CD8-positive, alpha-beta memory T cell (primary cell): ENCODE measurements at regions not wholly inside any gene's neighbourhood (a gene's known extent, or its start where the extent isn't known, plus 50 kb on each side); places are given as distances from the start of the nearest gene placed in this dataset.

ENCODE experiments used
- CTCF ChIA-PET: fragments of 350-600 bp; sonication (Branson Sonifier 250); formaldehyde crosslinking; loops from one replicate; lab custom pipeline; 2021; ENCODE audit warnings: antibody characterized with exemption; lab: Charles Lee
- POLR2A ChIA-PET: fragments of 350-600 bp; sonication (Branson Sonifier 250); formaldehyde crosslinking; loops from one replicate; lab custom pipeline; 2021; ENCODE audit warnings: antibody characterized with exemption; lab: Charles Lee
- DNase-seq, 5 donors: peaks; one replicate each; pipeline versions ENCODE4 v3.0.0 to v3.0.0-alpha.2; 2020 to 2022; ENCODE audit warnings: mixed read lengths in 1 of 5
- H3K27ac ChIP-seq: one replicate; pipeline ENCODE4 v1.7.0; 2013; ENCODE audit warnings: low read depth, mild to moderate bottlenecking, low read length, moderate library complexity
- H3K27me3 ChIP-seq: 2 replicates; pipeline ENCODE4 v1.7.0; 2013; ENCODE audit warnings: low read length, mild to moderate bottlenecking; ENCODE audit not compliant: insufficient read depth, poor library complexity, severe bottlenecking
- H3K36me3 ChIP-seq: 2 replicates; pipeline ENCODE4 v1.7.0; 2013; ENCODE audit warnings: mild to moderate bottlenecking, low read length, moderate library complexity; ENCODE audit not compliant: insufficient read depth
- H3K4me1 ChIP-seq: 2 replicates; pipeline ENCODE4 v1.7.0; 2013; ENCODE audit warnings: mild to moderate bottlenecking, low read length, moderate library complexity; ENCODE audit not compliant: insufficient read depth
- H3K4me3 ChIP-seq: 2 replicates; pipeline ENCODE4 v1.7.0; 2013; ENCODE audit warnings: mild to moderate bottlenecking, low read length
- H3K9me3 ChIP-seq: 2 replicates; pipeline ENCODE4 v1.7.0; 2013; ENCODE audit warnings: mild to moderate bottlenecking, low read length
- H3K27ac Mint-ChIP-seq, 8 donors: one replicate each; pipeline ENCODE4 v1.8.0; 2020 to 2021; ENCODE audit warnings: mixed read lengths in 8 of 8, mild to moderate bottlenecking in 6 of 8, inconsistent platforms in 3 of 8, moderate library complexity in 3 of 8
- H3K27me3 Mint-ChIP-seq, 2 donors: one replicate each; pipeline ENCODE4 v1.8.0; 2020 to 2021; ENCODE audit warnings: mixed read lengths in 2 of 2, mild to moderate bottlenecking in 1 of 2, moderate library complexity in 1 of 2
- H3K36me3 Mint-ChIP-seq, 3 donors: one replicate each; pipeline ENCODE4 v1.8.0; 2020 to 2021; ENCODE audit warnings: mixed read lengths in 3 of 3, inconsistent platforms in 1 of 3, mild to moderate bottlenecking in 1 of 3
- H3K4me1 Mint-ChIP-seq, 3 donors: one replicate each; pipeline ENCODE4 v1.8.0; 2020 to 2021; ENCODE audit warnings: mixed read lengths in 3 of 3, inconsistent platforms in 1 of 3, mild to moderate bottlenecking in 1 of 3
- H3K4me3 Mint-ChIP-seq, 7 donors: one replicate each; pipeline ENCODE4 v1.8.0; 2020 to 2021; ENCODE audit warnings: mixed read lengths in 7 of 7, mild to moderate bottlenecking in 6 of 7, moderate library complexity in 4 of 7, inconsistent platforms in 2 of 7
- H3K9me3 Mint-ChIP-seq, 5 donors: one replicate each; pipeline ENCODE4 v1.8.0; 2020 to 2022; ENCODE audit warnings: mixed read lengths in 5 of 5, mild to moderate bottlenecking in 3 of 5, moderate library complexity in 2 of 5, inconsistent platforms in 1 of 5

GRCh38 chr5:18043344-18043743, 409.1 kb downstream of the TAF11L14 start:
- Histone ChIP-seq H3K27ac (no peak overlapping the region), H3K27me3 (no peaks in the 10 kb centered on the region), H3K36me3 (no peaks in the 10 kb centered on the region), H3K4me1 (no peaks in the 10 kb centered on the region), H3K9me3 (no peaks in the 10 kb centered on the region), H3K4me3 (no peak overlapping the region)
- ChIA-PET CTCF (no interaction called here), POLR2A (no interaction called here)
- no peaks in the 10 kb centered on the region for H3K4me1 Mint-ChIP-seq
- H3K27me3 Mint-ChIP-seq: no peaks in the 10 kb centered on the region
- DNase-seq: no peak
- no peak overlapping the region for H3K27ac Mint-ChIP-seq
- peaks cover 0 to 12% (median 7%) of the 10 kb centered on the region in 5 donors for H3K9me3 Mint-ChIP-seq
- no peak overlapping the region for H3K4me3 Mint-ChIP-seq
- no peaks in the 10 kb centered on the region for H3K36me3 Mint-ChIP-seq

DNA sequence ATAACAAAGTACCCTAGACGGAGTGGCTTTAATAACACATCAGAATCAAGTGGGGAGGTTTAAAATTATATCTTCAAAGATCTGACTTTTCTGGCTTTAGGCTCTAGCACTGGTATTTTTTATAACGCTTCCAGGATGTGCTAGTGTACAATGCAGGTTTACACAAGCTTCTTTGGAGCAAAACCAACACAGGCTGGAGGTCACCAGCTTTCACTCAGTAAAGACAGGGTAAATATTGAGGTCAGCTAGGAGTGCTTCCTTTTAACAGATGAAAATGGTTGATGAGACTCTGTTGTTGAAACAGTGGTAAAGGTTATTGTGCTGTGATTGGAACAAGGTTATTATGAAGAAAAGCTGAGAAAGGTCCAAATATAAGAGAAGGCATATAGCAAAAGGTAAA, 414.2 kb downstream of the TAF11L14 start:
- no peak overlapping the region for H3K27ac Mint-ChIP-seq
- H3K4me3 ChIP-seq: no peak overlapping the region
- H3K27me3 ChIP-seq: no peaks in the 10 kb centered on the region
- ChIA-PET CTCF (no interaction called here), POLR2A (no interaction called here)
- H3K4me1 ChIP-seq: no peaks in the 10 kb centered on the region
- no peaks in the 10 kb centered on the region for H3K36me3 ChIP-seq
- H3K4me1 Mint-ChIP-seq: no peaks in the 10 kb centered on the region
- H3K4me3 Mint-ChIP-seq: no peak overlapping the region
- no peaks in the 10 kb centered on the region for H3K9me3 ChIP-seq
- H3K36me3 Mint-ChIP-seq: no peaks in the 10 kb centered on the region
- no peak for DNase-seq
- H3K27me3 Mint-ChIP-seq: no peaks in the 10 kb centered on the region
- H3K27ac ChIP-seq: no peak overlapping the region
- H3K9me3 Mint-ChIP-seq: peaks cover 4 to 24% (median 5%) of the 10 kb centered on the region in 5 donors

DNA sequence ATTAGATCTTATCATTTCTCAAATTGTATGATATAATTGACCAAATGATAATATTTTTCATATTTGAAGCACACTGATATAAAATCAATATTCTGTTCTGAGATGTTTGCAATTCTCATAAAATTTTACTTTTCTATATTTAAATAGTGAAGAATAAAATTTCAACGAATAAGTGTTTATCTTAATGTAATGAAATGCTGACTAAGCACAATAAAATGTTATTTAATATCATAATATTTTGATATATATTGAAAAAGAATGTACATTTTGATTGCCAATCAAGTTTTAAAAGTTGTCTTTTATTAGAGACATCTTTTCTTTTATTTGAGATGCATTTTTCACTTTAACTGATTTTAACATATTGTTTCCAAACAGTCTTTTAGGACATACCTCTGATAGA, 416.1 kb downstream of the TAF11L14 start:
- no peaks in the 10 kb centered on the region for H3K27me3 Mint-ChIP-seq
- no peaks in the 10 kb centered on the region for H3K36me3 Mint-ChIP-seq
- H3K9me3 ChIP-seq: no peaks in the 10 kb centered on the region
- no peak overlapping the region for H3K4me3 Mint-ChIP-seq
- ChIA-PET POLR2A (no interaction called here), CTCF (no interaction called here)
- H3K4me3 ChIP-seq: no peak overlapping the region
- H3K27ac Mint-ChIP-seq: no peak overlapping the region
- no peaks in the 10 kb centered on the region for H3K27me3 ChIP-seq
- DNase-seq: no peak
- H3K27ac ChIP-seq: no peak overlapping the region
- H3K4me1 Mint-ChIP-seq: no peaks in the 10 kb centered on the region
- H3K36me3 ChIP-seq: no peaks in the 10 kb centered on the region
- H3K9me3 Mint-ChIP-seq: peaks cover 5 to 32% (median 11%) of the 10 kb centered on the region in 5 donors
- H3K4me1 ChIP-seq: no peaks in the 10 kb centered on the region

GRCh38 chr5:18050776-18051175, 416.5 kb downstream of the TAF11L14 start:
- Histone ChIP-seq H3K27ac (no peak overlapping the region), H3K4me3 (no peak overlapping the region), H3K27me3 (no peaks in the 10 kb centered on the region), H3K9me3 (no peaks in the 10 kb centered on the region), H3K4me1 (no peaks in the 10 kb centered on the region), H3K36me3 (no peaks in the 10 kb centered on the region)
- no peak for DNase-seq
- ChIA-PET POLR2A (no interaction called here), CTCF (no interaction called here)
- no peak overlapping the region for H3K27ac Mint-ChIP-seq
- no peak overlapping the region for H3K4me3 Mint-ChIP-seq
- no peaks in the 10 kb centered on the region for H3K27me3 Mint-ChIP-seq
- H3K4me1 Mint-ChIP-seq: no peaks in the 10 kb centered on the region
- peaks cover 5 to 36% (median 13%) of the 10 kb centered on the region in 5 donors for H3K9me3 Mint-ChIP-seq
- H3K36me3 Mint-ChIP-seq: no peaks in the 10 kb centered on the region

DNA sequence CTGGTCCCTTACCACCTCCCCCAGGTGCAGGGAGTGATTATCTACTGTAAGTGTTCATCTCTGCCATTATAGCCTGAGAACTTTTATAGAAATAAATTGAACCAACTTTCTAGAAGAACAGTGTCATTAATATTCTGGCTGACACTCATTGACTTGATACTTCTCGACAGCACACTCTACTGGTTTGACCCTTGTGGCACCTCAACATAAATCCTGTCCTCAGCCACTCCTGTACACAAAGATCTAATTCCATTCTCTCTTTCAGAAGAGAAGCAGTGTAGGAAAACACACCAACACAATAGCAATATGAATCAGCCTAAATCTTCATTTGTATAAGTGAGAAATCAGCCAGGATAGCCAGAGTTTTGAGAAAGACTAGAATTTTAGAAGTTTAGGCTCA, 417.7 kb downstream of the TAF11L14 start:
- H3K36me3 ChIP-seq: no peaks in the 10 kb centered on the region
- H3K4me1 Mint-ChIP-seq: no peaks in the 10 kb centered on the region
- H3K27ac ChIP-seq: no peak overlapping the region
- peaks cover 2 to 41% (median 13%) of the 10 kb centered on the region in 5 donors for H3K9me3 Mint-ChIP-seq
- no peak overlapping the region for H3K27ac Mint-ChIP-seq
- POLR2A ChIA-PET: no interaction called here
- no peaks in the 10 kb centered on the region for H3K4me1 ChIP-seq
- H3K9me3 ChIP-seq: no peaks in the 10 kb centered on the region
- no peak for DNase-seq
- no peaks in the 10 kb centered on the region for H3K27me3 ChIP-seq
- no peak overlapping the region for H3K4me3 Mint-ChIP-seq
- CTCF ChIA-PET: no interaction called here
- no peaks in the 10 kb centered on the region for H3K27me3 Mint-ChIP-seq
- H3K4me3 ChIP-seq: no peak overlapping the region
- no peaks in the 10 kb centered on the region for H3K36me3 Mint-ChIP-seq

DNA sequence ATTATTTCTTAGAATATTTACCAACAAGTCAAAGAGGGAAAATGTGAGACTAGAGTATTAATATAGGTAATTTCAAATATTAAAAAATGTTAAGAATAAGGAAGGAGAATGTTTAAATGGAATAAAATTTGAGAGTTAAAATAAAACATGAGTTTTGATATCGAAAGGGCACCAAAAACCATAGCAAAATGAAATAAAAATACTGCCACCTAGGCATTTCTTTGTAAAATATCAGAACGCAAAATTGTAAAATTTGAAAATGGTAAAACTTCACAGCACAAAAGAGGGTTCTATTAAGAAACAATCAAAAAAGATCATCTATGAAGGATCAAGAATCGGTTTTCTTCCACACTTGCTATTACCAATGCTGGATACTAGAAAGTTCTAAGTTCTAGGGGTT, 418.3 kb downstream of the TAF11L14 start:
- POLR2A ChIA-PET: no interaction called here
- H3K4me3 ChIP-seq: no peak overlapping the region
- CTCF ChIA-PET: no interaction called here
- no peaks in the 10 kb centered on the region for H3K4me1 ChIP-seq
- no peak overlapping the region for H3K4me3 Mint-ChIP-seq
- H3K36me3 ChIP-seq: no peaks in the 10 kb centered on the region
- no peaks in the 10 kb centered on the region for H3K36me3 Mint-ChIP-seq
- no peaks in the 10 kb centered on the region for H3K27me3 ChIP-seq
- no peaks in the 10 kb centered on the region for H3K9me3 ChIP-seq
- no peaks in the 10 kb centered on the region for H3K27me3 Mint-ChIP-seq
- no peaks in the 10 kb centered on the region for H3K4me1 Mint-ChIP-seq
- H3K27ac Mint-ChIP-seq: no peak overlapping the region
- H3K9me3 Mint-ChIP-seq: peaks cover 2 to 41% (median 13%) of the 10 kb centered on the region in 5 donors
- no peak overlapping the region for H3K27ac ChIP-seq
- no peak for DNase-seq

GRCh38 chr5:18057725-18058124, 423.5 kb downstream of the TAF11L14 start:
- no peak overlapping the region for H3K27ac ChIP-seq
- no peak for DNase-seq
- no peaks in the 10 kb centered on the region for H3K9me3 ChIP-seq
- no peak overlapping the region for H3K4me3 ChIP-seq
- Mint-ChIP-seq H3K4me1 (no peaks in the 10 kb centered on the region), H3K36me3 (no peaks in the 10 kb centered on the region), H3K27me3 (no peaks in the 10 kb centered on the region), H3K27ac (no peak overlapping the region), H3K9me3 (peaks cover 2 to 27% (median 10%) of the 10 kb centered on the region in 5 donors), H3K4me3 (no peak overlapping the region)
- H3K4me1 ChIP-seq: no peaks in the 10 kb centered on the region
- no peaks in the 10 kb centered on the region for H3K27me3 ChIP-seq
- ChIA-PET POLR2A (no interaction called here), CTCF (no interaction called here)
- no peaks in the 10 kb centered on the region for H3K36me3 ChIP-seq

GRCh38 chr5:18067615-18068014, 433.4 kb downstream of the TAF11L14 start:
- H3K9me3 Mint-ChIP-seq: peaks cover 2 to 17% (median 11%) of the 10 kb centered on the region in 5 donors
- no peaks in the 10 kb centered on the region for H3K36me3 ChIP-seq
- H3K4me3 ChIP-seq: no peak overlapping the region
- H3K9me3 ChIP-seq: no peaks in the 10 kb centered on the region
- peaks cover 0 to 2% (median 0%) of the 10 kb centered on the region in 3 donors for H3K36me3 Mint-ChIP-seq
- H3K27me3 Mint-ChIP-seq: no peaks in the 10 kb centered on the region
- H3K4me3 Mint-ChIP-seq: no peak overlapping the region
- POLR2A ChIA-PET: no interaction called here
- H3K4me1 ChIP-seq: no peaks in the 10 kb centered on the region
- H3K27ac ChIP-seq: no peak overlapping the region
- CTCF ChIA-PET: no interaction called here
- H3K27me3 ChIP-seq: no peaks in the 10 kb centered on the region
- DNase-seq: no peak
- H3K4me1 Mint-ChIP-seq: no peaks in the 10 kb centered on the region
- H3K27ac Mint-ChIP-seq: no peak overlapping the region

DNA sequence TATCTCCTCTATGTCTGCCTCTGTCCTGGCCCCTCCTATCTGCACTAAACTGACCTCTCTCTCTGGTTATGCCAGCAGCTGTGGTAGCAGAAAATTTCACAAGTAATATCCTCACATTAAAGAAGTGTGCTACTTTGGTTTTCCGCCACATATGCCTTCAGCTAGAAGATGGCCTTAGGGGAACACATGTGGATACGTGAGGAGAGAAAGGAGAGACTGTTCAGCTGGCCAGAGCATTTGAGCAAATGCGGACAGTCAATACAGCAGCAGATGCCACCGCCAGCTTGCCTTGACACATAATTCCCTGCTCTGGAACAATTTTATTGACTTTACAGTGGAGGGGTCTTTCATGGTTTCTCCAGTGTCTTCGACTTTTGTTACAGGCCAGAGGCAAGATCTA, 434.6 kb downstream of the TAF11L14 start:
- Mint-ChIP-seq H3K4me3 (no peak overlapping the region), H3K9me3 (peaks cover 2 to 18% (median 13%) of the 10 kb centered on the region in 5 donors), H3K36me3 (peaks cover 0 to 2% (median 0%) of the 10 kb centered on the region in 3 donors), H3K27me3 (no peaks in the 10 kb centered on the region), H3K4me1 (no peaks in the 10 kb centered on the region), H3K27ac (no peak overlapping the region)
- no peaks in the 10 kb centered on the region for H3K36me3 ChIP-seq
- DNase-seq: no peak
- no peaks in the 10 kb centered on the region for H3K27me3 ChIP-seq
- no peak overlapping the region for H3K4me3 ChIP-seq
- ChIA-PET CTCF (interaction anchor here (1.1 kb wide), 1 partner anchor 9 kb away, joined by 3 read pairs; no protein-coding TSS in a partner anchor), POLR2A (no interaction called here)
- H3K27ac ChIP-seq: no peak overlapping the region
- no peaks in the 10 kb centered on the region for H3K9me3 ChIP-seq
- no peaks in the 10 kb centered on the region for H3K4me1 ChIP-seq
